Chondrocyte (in vitro differentiated cells): ENCODE measurements at regions not wholly inside any gene's neighbourhood (a gene's known extent, or its start where the extent isn't known, plus 50 kb on each side); places are given as distances from the start of the nearest gene placed in this dataset.

ENCODE experiments used
- DNase-seq: peaks from one replicate; pipeline ENCODE4 v3.0.0; 2021; ENCODE audit warnings: mixed read lengths, low spot score
- H3K27ac Mint-ChIP-seq: one replicate; pipeline ENCODE4 v1.8.0; 2021; ENCODE audit warnings: mild to moderate bottlenecking, moderate library complexity, mixed read lengths; ENCODE audit not compliant: unreplicated experiment
- H3K27me3 Mint-ChIP-seq: 2 replicates; pipeline ENCODE4 v1.8.0; 2021; ENCODE audit warnings: low read depth, mixed read lengths
- H3K36me3 Mint-ChIP-seq: 2 replicates; pipeline ENCODE4 v1.8.0; 2021; ENCODE audit warnings: low read depth, mixed read lengths
- H3K4me1 Mint-ChIP-seq: 2 replicates; pipeline ENCODE4 v1.8.0; 2021; ENCODE audit warnings: low read depth, mild to moderate bottlenecking, mixed read lengths
- H3K4me3 Mint-ChIP-seq: one replicate; pipeline ENCODE4 v1.8.0; 2021; ENCODE audit warnings: mild to moderate bottlenecking, moderate library complexity, mixed read lengths; ENCODE audit not compliant: unreplicated experiment
- H3K9me3 Mint-ChIP-seq: 2 replicates; pipeline ENCODE4 v1.8.0; 2021; ENCODE audit warnings: low read depth, mixed read lengths
- TF ChIP-seq, protein P1 (sequence below): fragments of 200-600 bp; sonication (generic); IDR thresholded peaks from 2 replicates; pipeline ENCODE4 v1.5.0; 2021; ENCODE audit warnings: antibody characterized with exemption, mild to moderate bottlenecking, moderate library complexity

DNA sequence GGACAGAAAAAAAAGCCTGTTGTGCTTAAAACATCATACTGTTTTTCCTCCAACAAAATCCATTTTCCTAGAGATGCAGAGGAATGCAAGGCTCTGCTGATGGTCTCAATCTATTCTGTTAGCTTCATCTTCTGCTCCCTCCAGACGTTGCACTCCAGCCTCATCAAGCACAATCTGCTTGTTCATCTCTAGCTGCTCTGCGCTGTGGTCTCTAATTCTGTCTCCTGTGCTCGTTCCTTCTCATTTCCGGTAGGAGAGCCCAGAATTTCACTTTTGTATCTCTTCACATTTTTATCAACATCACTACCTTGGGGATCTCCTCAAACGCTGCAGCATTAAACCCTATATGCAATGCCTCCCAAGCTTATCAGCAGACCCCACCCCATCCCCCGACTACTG, 708.9 kb downstream of the RNF144A start:
- TF ChIP-seq, protein P1, sequence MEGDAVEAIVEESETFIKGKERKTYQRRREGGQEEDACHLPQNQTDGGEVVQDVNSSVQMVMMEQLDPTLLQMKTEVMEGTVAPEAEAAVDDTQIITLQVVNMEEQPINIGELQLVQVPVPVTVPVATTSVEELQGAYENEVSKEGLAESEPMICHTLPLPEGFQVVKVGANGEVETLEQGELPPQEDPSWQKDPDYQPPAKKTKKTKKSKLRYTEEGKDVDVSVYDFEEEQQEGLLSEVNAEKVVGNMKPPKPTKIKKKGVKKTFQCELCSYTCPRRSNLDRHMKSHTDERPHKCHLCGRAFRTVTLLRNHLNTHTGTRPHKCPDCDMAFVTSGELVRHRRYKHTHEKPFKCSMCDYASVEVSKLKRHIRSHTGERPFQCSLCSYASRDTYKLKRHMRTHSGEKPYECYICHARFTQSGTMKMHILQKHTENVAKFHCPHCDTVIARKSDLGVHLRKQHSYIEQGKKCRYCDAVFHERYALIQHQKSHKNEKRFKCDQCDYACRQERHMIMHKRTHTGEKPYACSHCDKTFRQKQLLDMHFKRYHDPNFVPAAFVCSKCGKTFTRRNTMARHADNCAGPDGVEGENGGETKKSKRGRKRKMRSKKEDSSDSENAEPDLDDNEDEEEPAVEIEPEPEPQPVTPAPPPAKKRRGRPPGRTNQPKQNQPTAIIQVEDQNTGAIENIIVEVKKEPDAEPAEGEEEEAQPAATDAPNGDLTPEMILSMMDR, result no peak
- H3K4me1 Mint-ChIP-seq, result no peaks in the 10 kb centered on the region
- H3K27ac Mint-ChIP-seq, result no peak overlapping the region
- peaks cover 5% of the 10 kb centered on the region for H3K9me3 Mint-ChIP-seq
- H3K27me3 Mint-ChIP-seq, result no peaks in the 10 kb centered on the region
- no peak for DNase-seq
- H3K4me3 Mint-ChIP-seq, result no peak overlapping the region
- H3K36me3 Mint-ChIP-seq, result no peaks in the 10 kb centered on the region

DNA sequence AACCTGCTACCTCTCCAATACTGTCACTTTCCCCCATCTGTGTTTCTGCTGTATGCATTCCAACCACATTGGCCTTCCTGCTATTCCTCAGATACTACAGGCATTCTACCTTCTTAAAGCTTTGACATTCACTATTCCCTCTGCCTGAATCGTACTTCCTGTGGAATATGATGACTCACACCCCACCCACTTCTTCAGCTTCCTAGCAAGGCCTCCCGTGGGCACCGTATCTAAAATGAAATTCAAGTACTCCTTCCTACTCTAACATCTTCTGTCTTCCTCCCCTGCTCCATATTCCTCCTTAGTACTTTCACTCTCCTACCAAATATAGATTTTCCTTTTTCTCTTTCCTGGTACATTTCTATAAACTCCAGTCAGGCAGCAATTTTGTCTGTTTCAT, 710.4 kb downstream of the RNF144A start:
- H3K4me3 Mint-ChIP-seq, result no peak overlapping the region
- no peaks in the 10 kb centered on the region for H3K9me3 Mint-ChIP-seq
- no peak for DNase-seq
- H3K36me3 Mint-ChIP-seq, result no peaks in the 10 kb centered on the region
- H3K27ac Mint-ChIP-seq, result no peak overlapping the region
- H3K27me3 Mint-ChIP-seq, result peaks cover 5% of the 10 kb centered on the region
- H3K4me1 Mint-ChIP-seq, result no peaks in the 10 kb centered on the region
- TF ChIP-seq, protein P1, result no peak

DNA sequence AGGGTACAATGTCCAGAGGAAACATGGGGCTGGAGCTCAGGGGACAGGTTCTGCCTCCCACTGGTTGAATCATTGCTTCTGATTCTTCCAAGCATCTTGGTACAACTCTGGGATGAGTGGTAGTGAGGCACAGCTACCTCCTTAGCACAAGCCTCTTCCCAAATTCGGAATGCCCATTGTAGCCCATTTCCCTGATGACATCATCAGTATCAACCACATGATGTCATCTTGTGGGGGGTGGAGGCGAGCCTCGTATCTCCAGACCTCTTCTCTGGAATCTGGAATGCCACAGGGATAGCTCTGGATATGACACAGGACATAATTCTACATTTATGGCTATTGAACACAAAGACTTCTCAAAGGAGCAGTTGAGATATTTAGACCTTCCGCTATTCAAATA, 715.2 kb downstream of the RNF144A start:
- Mint-ChIP-seq H3K27me3 (peaks cover 17% of the 10 kb centered on the region), H3K4me1 (no peaks in the 10 kb centered on the region), H3K27ac (no peak overlapping the region), H3K4me3 (no peak overlapping the region), H3K9me3 (no peaks in the 10 kb centered on the region), H3K36me3 (no peaks in the 10 kb centered on the region)
- TF ChIP-seq, protein P1, result no peak
- DNase-seq, result no peak

DNA sequence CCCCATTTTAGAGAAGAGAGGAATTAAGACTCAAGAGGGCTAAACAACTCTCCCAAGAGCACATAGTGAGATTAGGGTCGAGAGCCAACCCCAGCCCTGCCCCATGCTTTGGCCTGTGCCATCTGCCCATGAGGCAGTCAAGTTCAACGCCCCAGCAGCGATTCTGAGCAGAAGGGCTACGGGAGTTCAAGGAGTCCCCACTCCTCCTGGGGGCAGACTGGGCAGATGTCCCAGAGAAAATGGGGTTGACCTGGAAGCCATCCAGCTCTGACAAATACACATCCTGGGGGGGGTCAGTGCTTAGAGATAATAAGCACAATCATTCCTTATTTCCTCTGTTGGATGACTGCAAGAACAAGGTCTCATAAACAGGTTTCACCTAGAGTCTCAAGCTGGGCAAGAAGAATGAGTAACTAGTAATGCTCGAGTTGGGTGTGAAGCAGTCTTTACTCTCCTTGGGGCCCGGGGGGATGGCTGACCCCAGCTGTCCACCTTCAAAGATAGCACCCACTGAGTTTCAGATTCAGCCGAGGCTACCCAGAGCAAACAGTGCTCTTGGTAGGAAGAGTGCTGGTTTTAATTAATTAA, 716.4 kb downstream of the RNF144A start:
- DNase-seq, result no peak
- peaks cover 17% of the 10 kb centered on the region for H3K27me3 Mint-ChIP-seq
- H3K27ac Mint-ChIP-seq, result no peak overlapping the region
- H3K4me3 Mint-ChIP-seq, result no peak overlapping the region
- H3K36me3 Mint-ChIP-seq, result no peaks in the 10 kb centered on the region
- TF ChIP-seq, protein P1, result no peak
- no peaks in the 10 kb centered on the region for H3K4me1 Mint-ChIP-seq
- H3K9me3 Mint-ChIP-seq, result no peaks in the 10 kb centered on the region

DNA sequence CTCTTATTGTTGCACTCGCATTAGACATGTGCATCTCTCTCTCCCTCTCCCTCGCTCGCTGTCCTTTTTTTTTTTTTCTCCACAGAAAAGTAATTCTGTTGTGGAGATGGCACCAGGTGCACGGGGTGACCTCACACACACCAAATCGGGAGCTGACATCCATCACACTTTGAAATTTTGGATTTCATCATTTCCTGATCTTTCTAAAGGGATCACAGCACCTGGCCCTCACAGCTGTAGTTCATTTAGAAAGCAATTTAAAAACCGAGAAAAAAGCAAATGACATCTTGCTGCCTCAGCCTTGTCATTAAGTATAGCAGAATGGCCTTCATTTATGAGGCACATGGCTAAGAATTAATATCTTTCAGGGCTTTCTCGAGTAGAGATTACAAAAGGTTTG, 717.2 kb downstream of the RNF144A start:
- Mint-ChIP-seq H3K4me1 (no peaks in the 10 kb centered on the region), H3K4me3 (no peak overlapping the region), H3K27me3 (peaks cover 17% of the 10 kb centered on the region), H3K36me3 (no peaks in the 10 kb centered on the region), H3K9me3 (no peaks in the 10 kb centered on the region), H3K27ac (no peak overlapping the region)
- DNase-seq, result no peak
- TF ChIP-seq, protein P1, result no peak
